Body of pancreas (tissue), 4 donors: ENCODE measurements at regions not wholly inside any gene's neighbourhood (a gene's known extent, or its start where the extent isn't known, plus 50 kb on each side); places are given as distances from the start of the nearest gene placed in this dataset.

Experiments
- CTCF ChIP-seq, 7 experiments: fragments of 450-650 bp in 4 of 7; fragments of 200-600 bp in 3 of 7; sonication (generic) in 3 of 7; IDR thresholded peaks; one replicate each; pipeline ENCODE4 v1.5.1; 2016 to 2019; ENCODE audit warnings: antibody characterized with exemption in 7 of 7
- POLR2A ChIP-seq, 3 donors: fragments of 450-650 bp; IDR thresholded peaks; one replicate each; pipeline ENCODE4 v1.6.1; 2016; ENCODE audit warnings: antibody characterized with exemption in 3 of 3, mild to moderate bottlenecking in 2 of 3

- no peak for TF ChIP-seq CTCF (IDR thresholded peaks at IDR 0.05)
- no peak for TF ChIP-seq POLR2A (IDR thresholded peaks at IDR 0.05)
Measured at GRCh38 chr9:1580215-1580614, 434.9 kb upstream of the SMARCA2 start.
